ENCODE measurements at regions not wholly inside any gene's neighbourhood (a gene's known extent, or its start where the extent isn't known, plus 50 kb on each side); places are given as distances from the start of the nearest gene placed in this dataset.

GRCh38 chr20:36104244-36104643 lies 50.3 kb upstream of the EPB41L1 start:
- H3K9ac ChIP-seq (ENCODE audit: low read length in 3 of 3), result peak overlapping the region in 2 of 3 donors; percentile 27 to 71
- peak overlapping the region; percentile 96 for H3K27ac ChIP-seq (ENCODE audit: low read depth in 2 of 2, low read length in 2 of 2)
- no peak overlapping the region for H3K4me3 ChIP-seq (ENCODE audit: low read length in 3 of 3)
- FAIRE-seq, result no peak
- H3K4me1 ChIP-seq (ENCODE audit: control insufficient read depth in 2 of 3, insufficient read depth in 2 of 3, low read depth in 1 of 3, low read length in 3 of 3), result peaks cover 2 to 70% (median 48%) of the 10 kb centered on the region in 3 donors
- TF ChIP-seq CTCF (IDR thresholded peaks at IDR 0.05; ENCODE audit: borderline replicate concordance, extremely low read depth, insufficient read depth), result no peak
- H3K36me3 ChIP-seq (ENCODE audit: control insufficient read depth in 2 of 3, insufficient read depth in 3 of 3, low read length in 3 of 3), result no peaks in the 10 kb centered on the region
- H3K9me3 ChIP-seq (ENCODE audit: control insufficient read depth in 2 of 3, insufficient read depth in 1 of 3, low read length in 3 of 3), result no peaks in the 10 kb centered on the region
- H3K27me3 ChIP-seq (ENCODE audit: control insufficient read depth, insufficient read depth, low read length), result no peaks in the 10 kb centered on the region
- no peak for DNase-seq
- intact Hi-C loops (cut with DNase I), result no loop called here
